GM19328 (cell line): ENCODE measurements at regions not wholly inside any gene's neighbourhood (a gene's known extent, or its start where the extent isn't known, plus 50 kb on each side); places are given as distances from the start of the nearest gene placed in this dataset.

ENCODE experiments used
- ATAC-seq: cut with Tn5 transposase; IDR thresholded peaks from one replicate; pipeline ENCODE4 v1.9.1; 2021; ENCODE audit warnings: mild to moderate bottlenecking, moderate library complexity; ENCODE audit not compliant: unreplicated experiment

DNA sequence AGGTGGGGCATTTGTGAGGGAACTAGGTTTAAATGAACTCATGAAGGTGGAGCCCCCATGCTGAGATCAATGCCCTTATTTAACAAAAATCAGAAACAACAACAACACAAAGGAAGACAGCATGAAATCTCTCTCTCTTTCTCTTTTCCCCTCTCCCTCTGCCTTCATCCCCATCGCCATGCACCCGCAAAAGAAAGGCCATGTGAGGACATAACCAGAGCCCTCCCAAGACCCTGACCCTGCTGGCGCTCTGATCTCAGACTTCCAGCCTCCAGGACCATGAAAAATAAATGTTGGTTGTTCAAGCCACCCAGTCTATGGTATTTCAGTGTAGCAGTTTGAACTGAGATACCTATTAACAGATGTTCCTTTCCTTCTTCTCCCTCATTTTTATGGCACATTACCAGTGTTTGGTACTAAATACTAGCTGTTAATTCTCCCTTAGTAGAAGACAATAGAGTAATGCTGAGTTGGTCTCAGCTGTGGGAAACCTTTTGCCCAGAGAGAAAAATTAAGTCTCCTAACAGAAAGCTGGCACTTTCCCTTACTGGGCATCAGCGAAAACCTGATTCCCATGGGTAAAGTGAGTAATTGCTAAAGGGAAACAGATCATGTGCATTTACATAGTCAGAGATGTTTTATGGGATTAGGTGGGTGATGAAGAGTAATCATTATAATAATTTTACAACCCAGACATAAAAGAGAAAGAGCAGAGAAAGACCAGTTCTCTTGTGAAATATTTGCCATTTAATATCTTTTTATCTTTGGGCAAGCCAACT, 264.0 kb upstream of the PLEKHG7 start:
- no peak for ATAC-seq

- no peak for ATAC-seq
Measured at GRCh38 chr12:92437452-92437851, 265.3 kb upstream of the PLEKHG7 start.

DNA sequence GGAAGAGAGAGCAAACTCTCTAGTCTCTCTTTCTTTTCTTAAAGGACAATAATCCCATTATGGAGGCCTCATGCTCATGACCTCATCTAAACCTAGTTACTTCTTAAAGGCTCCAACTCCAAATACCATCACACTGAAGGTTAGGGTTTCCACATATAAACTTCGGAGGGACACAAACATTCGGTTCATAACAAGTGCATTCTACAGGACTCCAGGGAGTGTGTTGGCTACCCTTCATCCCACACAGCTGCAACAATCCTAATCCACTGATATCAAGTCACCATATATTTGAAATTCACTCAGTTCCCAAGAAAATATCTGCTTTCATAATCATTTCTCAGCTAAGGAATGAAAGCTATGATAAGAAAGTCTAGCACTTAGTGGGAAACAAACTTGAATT, 265.9 kb upstream of the PLEKHG7 start:
- ATAC-seq: no peak

DNA sequence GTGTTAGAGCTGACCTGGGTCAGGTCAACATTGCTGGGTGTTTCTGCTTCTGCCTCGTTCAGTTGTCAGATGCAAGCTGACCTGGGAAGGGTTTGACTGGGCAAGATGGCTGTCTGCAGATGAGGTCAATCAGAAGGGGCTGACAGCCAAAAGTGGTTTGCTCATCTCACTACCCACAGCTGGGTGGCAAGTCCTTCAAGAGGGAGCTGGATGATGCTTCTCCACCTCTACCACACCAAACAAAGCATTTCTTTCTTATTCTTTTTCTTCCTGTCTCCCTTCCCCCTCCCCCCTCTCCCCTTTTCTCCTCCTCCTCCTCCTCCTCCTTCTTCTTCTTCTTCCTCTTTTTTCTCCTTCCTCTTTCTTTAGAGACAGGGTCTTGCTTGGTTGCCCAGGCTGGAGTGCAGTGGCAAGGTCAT, 268.2 kb upstream of the PLEKHG7 start:
- no peak for ATAC-seq

GRCh38 chr12:92432724-92433441, 269.9 kb upstream of the PLEKHG7 start:
- no peak for ATAC-seq

DNA sequence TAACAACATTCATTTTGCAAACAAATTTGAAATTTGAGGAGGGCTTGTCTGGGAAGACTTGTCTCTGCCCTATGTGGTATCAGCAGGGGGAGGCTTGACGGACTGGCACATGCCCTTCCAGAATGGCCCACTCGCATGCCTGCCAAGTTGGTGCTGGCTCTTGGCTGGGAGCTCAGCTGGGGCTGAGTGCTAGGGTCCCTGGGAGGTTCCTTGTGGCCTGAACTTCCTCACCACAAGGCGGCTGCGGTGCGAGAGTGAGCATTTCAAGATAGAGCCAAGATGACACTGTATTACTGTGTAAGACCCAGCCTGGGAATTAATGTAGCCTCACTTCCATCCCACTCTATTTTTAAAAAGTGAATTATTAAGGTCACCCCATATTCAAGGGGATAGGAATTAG, 271.6 kb upstream of the PLEKHG7 start:
- ATAC-seq: no peak

- no peak for ATAC-seq
Measured at GRCh38 chr12:92426332-92426731, 276.5 kb upstream of the PLEKHG7 start.

DNA sequence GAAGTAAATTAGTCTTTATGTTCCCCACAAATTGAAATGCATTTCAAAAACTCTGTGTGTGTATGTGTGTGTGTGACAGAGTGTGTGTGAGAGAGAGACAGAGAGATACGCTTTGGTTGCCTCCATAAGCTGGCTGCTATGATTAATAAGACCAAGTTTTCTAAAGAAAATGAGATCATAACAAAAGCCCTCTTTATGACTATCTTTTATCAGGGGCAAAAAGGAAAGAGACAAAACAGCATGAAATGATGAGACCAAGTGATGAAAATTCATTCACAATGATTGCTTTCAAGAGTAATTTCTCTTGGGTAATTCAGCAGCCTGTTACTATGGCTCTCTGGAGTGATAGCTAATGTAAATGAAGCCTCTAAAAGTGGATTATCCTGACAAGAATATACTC, 277.6 kb upstream of the PLEKHG7 start:
- no peak for ATAC-seq

DNA sequence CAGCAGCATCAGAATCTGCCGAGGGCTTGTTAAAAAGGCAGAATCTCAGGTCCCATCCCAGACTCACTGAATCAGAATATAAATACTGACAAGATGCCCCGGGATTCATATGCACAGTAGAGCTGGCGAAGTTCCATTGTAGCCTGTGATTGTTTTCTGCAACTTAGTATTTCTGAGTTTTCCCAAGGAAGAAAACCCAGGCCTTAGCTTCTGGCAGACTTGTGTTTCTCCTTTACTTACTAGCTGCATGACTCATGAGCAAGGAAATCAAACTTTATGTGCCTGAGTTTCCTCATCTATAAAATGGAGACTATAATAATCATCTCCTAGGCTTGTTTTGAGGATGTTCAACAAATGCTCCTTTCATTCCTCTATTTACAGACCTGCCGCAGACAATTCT, 278.5 kb upstream of the PLEKHG7 start:
- no peak for ATAC-seq

GRCh38 chr12:92421701-92422100, 276.1 kb upstream of the BTG1 start:
- ATAC-seq: no peak

- ATAC-seq: no peak
Measured at GRCh38 chr12:92421042-92421441, 275.4 kb upstream of the BTG1 start.

DNA sequence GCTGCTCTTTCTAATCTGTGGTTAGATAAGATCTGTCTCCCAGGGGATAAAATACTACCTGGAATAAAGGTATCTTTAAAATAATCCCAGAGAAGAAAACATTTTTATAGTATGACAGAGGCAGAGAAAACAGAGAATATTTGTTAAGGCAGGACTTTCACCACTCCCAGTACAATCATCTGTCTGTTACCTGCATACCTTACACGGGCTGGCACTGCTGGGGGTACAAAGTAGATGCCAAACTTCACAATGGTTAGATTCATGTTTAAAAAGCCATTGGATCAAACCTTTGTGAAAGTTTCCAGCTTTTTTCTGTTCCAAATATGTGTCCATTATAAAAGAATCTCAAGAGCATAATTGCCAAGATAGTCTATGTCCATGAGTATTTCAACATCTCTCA, 273.6 kb upstream of the BTG1 start:
- no peak for ATAC-seq

GRCh38 chr12:92418381-92418780, 272.7 kb upstream of the BTG1 start:
- no peak for ATAC-seq

GRCh38 chr12:92417373-92417772, 271.7 kb upstream of the BTG1 start:
- no peak for ATAC-seq

- no peak for ATAC-seq
Measured at GRCh38 chr12:92416385-92416812, 270.8 kb upstream of the BTG1 start.

- ATAC-seq: no peak
Measured at GRCh38 chr12:92414170-92415070, 268.8 kb upstream of the BTG1 start.

GRCh38 chr12:92413286-92413685, 267.6 kb upstream of the BTG1 start:
- no peak for ATAC-seq

DNA sequence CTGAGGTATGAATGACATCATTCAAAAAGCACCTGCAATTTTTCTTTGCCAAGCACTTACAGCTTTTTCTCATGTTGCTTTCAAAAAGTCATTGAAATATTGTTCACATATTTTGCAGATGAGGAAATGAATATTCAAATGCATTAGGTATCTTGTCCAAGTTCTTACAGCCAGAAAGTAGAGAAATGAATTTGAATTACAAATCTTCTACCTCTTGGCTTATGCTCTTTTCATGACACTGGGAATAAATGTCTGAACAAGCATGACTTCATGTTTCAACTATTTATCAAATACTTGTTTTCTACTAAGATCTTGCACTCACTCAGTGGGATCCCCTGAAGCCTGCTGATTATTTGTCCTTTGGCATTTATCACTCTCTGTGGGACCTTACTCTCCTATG, 267.2 kb upstream of the BTG1 start:
- ATAC-seq: no peak

GRCh38 chr12:92411687-92412086, 266.0 kb upstream of the BTG1 start:
- ATAC-seq: no peak

DNA sequence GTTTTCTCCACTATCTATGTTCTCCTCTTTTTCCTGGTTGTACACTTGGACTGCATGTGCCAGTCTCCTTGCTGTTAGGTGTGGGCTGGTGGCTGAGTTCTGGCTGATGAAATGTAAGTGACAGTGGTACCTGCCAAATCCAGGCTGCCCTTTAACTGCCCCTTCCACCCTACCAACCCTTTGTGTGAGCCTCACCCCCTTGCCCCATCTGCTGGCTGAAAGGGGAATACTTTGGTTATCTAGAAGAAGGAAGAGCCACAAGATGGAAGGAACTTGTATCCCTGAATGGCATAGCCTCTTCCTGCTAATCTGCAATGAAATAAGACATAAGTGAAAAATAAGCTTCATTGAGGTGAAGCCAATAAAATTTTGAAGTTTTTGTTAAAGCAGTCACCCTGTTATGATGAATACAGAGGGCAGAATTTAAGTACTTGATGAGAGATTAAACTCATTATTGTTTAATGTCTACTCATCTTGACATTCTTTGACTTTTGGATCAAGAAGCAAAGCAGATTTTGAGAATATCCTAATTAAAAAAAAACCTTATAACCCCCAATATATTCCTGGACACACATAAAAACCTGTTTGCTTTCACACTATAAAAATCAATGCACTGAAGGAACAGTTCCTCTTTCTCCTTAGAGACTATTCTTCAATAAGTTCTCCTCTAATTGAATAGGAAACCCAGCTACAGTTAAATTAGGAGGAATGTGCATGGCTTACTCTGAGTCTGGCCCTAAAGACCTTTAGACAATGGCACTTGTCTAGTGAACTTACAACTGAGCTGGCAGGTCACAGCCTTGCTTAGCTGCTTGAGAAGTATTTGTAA, 262.6 kb upstream of the BTG1 start:
- no peak for ATAC-seq
